Activated naive CD4-positive, alpha-beta T cell treated with anti-CD3 and anti-CD28 coated beads, Interleukin-2, amount 50 U/mL, for 16 hours (primary cell): ENCODE measurements at regions not wholly inside any gene's neighbourhood (a gene's known extent, or its start where the extent isn't known, plus 50 kb on each side); places are given as distances from the start of the nearest gene placed in this dataset.

ENCODE experiments used
- DNase-seq: peaks from one replicate; pipeline ENCODE4 v3.0.0-alpha.2; 2020

GRCh38 chr3:159174715-159175692 lies 373.1 kb downstream of the MFSD1 start:
- DNase-seq = no peak

DNA sequence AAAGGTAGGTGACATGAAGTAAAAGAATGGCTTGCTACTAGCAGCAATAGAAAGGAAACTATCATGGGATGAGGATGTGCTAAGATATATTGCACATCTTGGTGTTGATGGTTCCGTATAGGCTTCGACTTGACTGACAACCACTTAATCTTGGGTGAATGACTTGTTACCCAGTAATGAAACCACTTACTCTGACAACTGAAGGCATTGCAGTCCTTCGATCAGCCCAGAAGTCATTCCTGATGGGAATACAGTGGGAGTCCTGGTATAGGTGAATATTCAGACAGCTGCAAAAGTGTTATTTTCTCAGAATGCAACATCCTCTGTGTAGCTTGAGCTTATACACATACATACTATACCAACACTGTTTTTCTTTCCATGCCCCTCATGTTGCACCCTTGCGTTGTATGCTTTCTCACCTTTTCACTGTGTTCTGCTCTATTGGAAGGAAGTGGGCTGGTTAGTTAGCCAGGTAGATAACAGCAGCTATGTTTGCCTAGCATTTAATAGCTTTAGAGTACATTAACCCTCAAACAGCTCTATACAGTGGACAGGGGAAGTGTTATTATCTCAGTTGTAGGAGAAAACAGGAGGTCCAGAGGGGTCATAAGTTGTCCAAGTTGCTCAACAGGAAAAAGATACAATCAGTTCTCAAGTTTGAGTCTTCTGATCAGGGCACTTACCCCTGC lies 376.5 kb downstream of the MFSD1 start:
- no peak for DNase-seq

DNA sequence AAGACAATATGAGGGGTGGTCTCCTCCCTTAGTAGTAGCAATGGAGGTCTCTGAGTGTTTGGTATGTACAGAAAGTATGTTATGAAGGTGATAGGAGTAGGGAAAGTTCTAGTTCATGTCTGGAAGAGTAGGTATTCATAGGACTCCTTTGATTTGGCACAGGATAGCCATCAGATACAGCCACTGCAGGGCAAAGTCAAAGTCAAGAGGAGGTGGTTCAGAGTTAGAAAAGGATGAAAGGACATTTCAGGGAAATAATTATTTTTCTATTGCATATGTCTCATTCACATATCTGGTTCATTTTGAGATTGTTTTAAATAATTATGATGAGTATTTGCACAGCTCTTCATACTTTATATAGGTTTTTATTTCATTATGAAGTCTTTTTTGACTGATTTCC lies 381.1 kb downstream of the MFSD1 start:
- DNase-seq = no peak

DNA sequence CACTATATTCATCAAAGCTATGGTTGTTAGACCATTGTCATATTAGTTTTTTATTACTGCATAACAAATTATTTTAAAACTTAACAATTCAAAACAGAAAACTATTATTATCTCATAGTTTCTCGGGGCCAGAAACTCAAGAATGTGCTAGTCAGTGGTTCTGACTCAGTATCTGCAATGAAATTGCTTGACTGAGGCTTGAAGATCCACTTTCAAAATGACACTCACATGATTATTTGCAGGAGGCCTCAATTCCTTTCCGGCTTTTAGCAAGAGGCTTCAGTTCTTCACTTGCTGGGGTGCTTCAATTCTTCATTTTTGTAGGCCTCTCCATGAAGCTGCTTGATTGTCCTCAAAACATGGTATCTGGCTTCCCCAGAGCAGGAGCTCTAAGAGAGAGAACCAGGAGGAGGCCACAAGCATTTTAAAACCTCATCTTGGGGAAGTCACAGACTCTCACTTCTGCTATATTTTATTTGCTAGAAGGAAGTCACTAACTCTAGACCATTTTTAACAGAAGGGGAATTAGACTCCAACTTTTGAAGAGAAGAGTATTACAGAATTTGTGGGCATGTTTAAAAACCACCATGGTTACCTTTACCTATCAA lies 383.7 kb downstream of the MFSD1 start:
- DNase-seq = no peak

DNA sequence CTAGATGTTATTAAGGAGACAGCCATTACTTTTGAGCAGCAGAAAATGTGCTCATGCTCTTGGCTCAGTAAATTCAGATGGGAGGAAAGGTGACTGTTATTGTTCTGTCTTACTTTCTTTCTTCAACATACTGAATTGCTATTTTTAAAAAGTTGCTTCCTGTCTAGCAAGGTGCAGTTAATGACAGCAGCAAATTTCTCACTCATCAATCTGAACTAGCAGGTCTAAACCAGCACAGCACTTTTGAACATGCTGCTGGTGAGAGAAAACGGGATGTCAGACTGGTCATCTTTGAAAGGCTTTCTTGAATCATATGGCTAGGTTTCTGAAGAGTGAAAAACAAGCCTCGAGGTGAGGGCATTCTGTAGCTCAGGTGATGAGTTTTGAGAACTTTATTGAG lies 384.7 kb downstream of the MFSD1 start:
- DNase-seq = no peak

DNA sequence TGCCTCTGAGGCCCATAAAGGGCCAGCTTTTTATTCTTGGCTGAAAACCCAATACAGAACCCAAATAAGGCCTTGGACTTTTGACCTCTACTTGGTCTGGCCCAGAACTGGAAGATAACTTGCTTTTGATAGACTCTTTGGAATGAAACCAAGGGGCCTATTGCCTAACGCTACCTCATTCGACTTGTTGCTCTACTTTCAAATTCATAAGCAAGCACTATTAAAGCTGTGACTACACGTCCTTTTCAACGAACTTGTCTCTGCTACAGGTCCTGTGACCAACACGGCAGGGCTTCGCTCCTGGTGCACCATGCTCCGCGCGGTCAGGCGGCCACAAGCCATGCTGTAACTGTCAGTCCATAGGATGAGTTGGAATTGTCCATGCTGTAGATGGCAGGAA lies 385.4 kb downstream of the MFSD1 start:
- DNase-seq = no peak

- DNase-seq = no peak
These were observed 385.9 kb downstream of the MFSD1 start for GRCh38 chr3:159187706-159188105.

DNA sequence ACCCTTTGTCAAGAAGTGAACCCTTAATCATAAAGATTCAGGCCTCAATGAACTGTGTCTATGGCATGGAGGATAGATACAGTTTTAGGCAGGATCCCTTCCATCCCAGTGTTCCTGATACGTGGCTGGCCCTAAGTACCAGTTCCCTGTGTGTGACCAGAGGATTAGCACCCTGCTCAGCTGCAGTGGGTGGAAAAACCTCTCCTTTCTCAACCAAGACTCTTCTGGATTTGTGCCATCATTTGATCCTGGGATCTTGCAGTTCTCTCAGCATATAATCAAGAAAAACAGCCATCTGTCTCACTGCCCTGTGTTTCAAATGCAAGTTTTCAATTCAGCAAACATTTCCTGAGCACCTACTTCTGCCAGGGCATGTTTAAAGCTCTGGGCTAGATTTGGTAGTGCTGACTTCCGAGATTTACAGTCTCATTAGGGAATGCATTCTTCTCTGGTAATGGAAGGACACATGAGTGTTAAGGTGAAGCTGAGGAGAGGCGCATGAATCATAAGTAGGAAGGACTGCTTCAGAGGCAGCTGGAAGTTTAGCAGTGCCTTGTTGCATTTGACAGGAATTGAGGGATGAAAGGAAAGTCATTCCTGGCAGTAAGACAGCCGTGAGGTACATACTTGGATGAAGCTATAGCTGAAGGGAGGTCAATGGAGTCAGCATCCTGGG lies 388.3 kb downstream of the MFSD1 start:
- no peak for DNase-seq

DNA sequence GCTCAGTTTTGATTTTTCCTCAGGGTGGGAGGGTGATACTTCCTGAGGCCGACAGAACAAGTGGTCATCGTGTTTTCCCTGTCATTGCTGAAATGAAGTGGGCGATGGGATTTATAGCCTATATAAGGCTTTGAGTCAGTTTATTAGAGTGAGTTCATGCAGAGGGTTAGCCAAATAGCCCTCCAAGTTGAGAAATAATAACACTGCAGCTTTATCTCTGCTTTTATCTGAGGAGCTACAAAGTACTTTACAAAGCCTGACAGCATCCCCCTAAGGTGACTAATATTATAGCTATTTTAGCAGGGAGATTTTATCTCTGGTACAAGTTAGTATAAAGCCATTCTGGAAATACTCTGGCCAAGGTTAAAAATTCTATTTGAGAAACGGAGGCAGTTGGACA lies 389.6 kb downstream of the MFSD1 start:
- DNase-seq = no peak

- no peak for DNase-seq
These were observed 394.5 kb downstream of the MFSD1 start for GRCh38 chr3:159196359-159196758.

DNA sequence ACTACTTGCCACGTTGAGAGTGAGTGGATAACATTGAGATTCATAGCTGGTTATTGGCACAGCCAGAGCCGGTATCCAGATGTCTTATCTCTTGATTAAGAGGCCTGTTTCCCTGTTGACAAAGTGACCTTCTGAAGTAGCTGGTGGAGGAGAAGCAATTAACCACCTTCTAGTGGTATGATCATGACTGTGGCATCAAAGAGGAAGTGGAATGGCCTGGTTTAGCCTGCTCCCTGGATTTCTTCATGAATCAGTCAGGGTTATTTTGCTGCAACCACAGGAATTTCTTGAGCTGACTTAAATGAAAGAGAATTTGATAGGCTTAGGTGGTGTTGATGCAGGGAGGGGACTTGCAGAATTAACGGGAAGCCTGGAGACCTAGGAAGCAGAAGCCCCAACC lies 398.3 kb downstream of the MFSD1 start:
- no peak for DNase-seq

DNA sequence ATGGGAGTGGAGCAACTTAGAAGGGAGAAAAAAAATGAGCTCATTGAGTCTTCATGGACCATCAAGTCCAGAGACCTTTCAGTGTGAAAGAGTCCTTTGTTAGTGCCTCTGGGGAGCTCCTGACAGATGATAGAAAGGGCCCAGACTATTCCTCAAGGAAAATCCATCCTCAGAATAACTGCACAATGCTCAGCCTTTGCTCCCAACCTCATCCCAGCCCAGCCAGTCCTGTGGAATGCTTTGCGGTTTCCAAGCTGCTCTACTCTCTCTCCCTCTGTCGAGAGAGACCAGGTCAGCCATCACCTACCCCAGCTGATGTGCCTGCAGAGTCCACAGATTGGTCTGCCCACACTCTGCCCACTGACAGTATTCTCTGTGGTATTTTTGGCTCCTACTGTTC lies 406.2 kb downstream of the MFSD1 start:
- DNase-seq = no peak

GRCh38 chr3:159209459-159209858 lies 407.6 kb downstream of the MFSD1 start:
- DNase-seq = no peak

DNA sequence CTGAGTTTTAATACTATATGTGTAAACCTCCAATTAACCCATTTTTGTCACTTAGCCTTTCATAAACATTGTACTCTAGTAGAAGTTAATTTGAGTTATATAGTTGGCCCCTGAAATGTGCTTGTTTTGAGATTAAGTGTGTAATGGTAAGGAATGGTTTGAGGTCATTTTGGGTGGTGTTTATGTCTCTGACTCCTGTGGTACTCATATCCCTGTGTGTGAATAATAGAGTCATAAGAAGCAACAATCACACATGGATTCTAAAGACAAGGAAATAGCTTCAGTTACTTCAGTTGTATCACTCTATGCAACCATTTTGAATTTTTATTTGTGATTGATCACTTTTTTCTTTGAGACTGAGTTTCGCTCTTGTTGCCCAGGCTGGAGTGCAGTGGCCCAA lies 408.5 kb downstream of the MFSD1 start:
- no peak for DNase-seq

GRCh38 chr3:159216311-159216710 lies 414.5 kb downstream of the MFSD1 start:
- DNase-seq = no peak

DNA sequence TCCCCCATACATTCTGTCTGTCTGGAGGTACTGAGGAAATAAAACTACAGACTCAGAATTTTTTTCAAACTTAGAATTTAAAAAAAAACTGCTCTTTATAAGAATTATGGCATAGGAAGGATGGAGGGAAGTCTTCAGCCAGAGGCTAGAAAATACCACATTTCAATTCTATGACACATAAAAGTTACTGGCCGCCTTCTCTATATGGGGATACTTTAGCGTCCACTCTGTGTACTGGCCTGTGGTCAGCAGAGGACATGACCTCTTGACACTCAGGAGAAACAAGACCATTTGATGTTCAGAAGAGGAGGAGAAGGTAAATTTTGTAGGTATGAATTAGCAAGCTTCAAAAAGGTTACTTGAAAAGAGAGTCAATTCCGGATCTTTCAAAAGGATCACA lies 417.4 kb downstream of the MFSD1 start:
- DNase-seq = no peak

- no peak for DNase-seq
These were observed 419.5 kb downstream of the MFSD1 start for GRCh38 chr3:159221335-159221734.

DNA sequence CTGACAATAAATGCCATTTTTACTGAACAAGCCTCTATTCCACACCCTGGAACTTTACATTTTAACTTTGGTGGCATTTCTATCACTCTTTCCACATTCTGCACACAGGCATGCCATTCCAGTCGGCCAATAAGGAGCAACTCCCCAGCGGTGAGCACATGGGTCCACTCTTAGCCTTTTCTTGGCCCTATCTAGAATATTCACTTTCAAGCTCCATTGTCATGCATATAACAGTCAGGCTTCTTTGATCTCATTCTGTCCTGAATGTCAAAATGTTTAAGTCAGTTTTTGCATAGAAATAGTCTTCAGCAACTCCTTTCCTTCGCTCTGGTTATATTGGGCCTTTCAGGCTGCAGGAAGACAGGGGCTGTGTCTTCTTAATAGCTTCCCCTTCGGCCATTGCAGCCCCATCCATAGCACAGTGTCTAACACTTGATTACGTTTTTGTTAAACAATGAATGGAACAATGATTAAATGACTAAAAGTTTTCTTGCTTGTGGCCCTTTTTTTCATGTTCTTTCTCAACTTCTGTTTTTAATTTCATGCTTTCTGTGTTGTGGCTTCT lies 427.3 kb downstream of the MFSD1 start:
- no peak for DNase-seq

DNA sequence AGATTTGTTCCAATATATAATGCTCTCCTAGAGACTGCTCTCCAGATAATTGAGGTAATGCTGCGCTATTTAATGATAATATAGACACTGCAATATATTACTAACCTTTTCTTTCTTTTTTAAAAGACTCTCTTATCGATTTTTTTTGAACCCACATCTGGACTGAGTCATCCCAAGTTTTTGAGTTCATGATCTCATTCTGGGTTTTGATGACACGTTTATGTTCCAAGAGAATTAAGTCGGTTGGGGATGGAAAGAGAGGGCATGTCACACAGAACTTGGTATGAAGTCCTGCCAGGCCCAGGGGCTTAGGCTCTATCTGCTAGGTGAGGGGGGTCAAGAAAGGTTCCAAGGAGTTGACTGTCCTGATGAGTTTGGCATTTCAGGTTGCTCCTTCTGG lies 431.1 kb downstream of the MFSD1 start:
- no peak for DNase-seq

DNA sequence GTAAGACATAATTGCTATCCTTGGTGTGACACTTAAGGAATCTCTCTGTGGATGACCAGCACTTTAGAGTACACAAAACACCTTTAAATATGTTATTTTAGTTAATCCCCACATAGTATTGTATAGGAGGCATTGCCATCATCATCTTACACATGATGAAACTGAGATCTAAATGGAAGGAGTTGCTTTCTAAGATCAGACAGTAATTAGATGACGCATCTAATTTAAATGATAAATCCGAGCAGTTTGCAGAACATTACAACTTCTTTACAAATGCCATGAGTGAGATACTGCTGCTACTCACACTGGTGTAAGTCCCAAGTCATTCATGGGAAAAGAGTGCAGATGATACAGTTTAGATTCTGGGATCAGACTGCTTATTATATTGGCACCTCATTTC lies 431.9 kb downstream of the MFSD1 start:
- DNase-seq = no peak

DNA sequence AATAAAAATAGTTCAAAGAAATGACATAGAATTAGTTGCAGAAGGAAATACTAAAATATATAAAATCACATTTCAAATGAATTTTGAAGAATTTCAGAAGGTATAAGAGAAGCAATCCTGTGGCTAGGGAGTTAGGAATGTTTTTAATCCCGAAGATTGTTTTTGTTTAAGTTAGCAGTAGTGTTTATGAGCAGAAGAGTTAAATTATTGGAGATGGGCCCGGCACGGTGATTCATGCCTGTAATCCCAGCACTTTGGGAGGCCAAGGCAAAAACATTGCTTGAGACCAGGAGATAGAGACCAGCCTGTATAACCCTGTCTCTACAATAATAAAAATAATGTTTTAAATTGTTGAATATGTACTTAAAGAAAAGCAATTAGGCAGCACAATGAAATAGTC lies 432.5 kb downstream of the MFSD1 start:
- no peak for DNase-seq

- no peak for DNase-seq
These were observed 434.5 kb downstream of the MFSD1 start for GRCh38 chr3:159236321-159236720.

DNA sequence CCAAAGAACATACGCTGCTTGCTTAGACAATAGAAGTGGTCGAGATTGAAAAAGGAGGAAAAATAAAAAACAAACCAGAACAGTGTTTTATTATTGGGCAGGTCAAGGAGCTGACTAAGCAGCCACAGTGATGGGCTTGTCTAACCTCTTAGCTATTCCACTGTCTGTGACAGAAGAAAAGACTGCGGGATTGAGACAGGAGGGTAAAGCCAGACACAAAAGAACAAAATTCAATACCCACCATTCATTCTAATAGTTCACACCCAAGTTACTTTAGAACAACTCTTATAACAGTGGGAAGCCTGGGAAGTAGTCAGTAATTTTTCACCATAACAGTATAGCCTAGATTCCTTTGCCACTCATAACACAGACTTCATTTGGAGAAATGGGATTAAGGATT lies 435.4 kb downstream of the MFSD1 start:
- DNase-seq = no peak
